NCI-H460 (cell line): ENCODE measurements at regions not wholly inside any gene's neighbourhood (a gene's known extent, or its start where the extent isn't known, plus 50 kb on each side); places are given as distances from the start of the nearest gene placed in this dataset.

Source experiments
- DNase-seq: peaks from one replicate; pipeline ENCODE4 v3.0.0-alpha.2; 2016; ENCODE audit warnings: low read depth; ENCODE audit errors: extremely low read depth

- DNase-seq: no peak
Measured at GRCh38 chr3:159123877-159124276, 322.0 kb downstream of the MFSD1 start.

- no peak for DNase-seq
Measured at GRCh38 chr3:159126261-159127020, 324.6 kb downstream of the MFSD1 start.

GRCh38 chr3:159127021-159127392, 325.2 kb downstream of the MFSD1 start:
- no peak for DNase-seq

- no peak for DNase-seq
Measured at GRCh38 chr3:159128628-159129027, 326.8 kb downstream of the MFSD1 start.

- DNase-seq: peak; percentile 1
Measured at GRCh38 chr3:159130108-159130507, 328.3 kb downstream of the MFSD1 start.

- DNase-seq: no peak
Measured at GRCh38 chr3:159131376-159131775, 329.5 kb downstream of the MFSD1 start.

- no peak for DNase-seq
Measured at GRCh38 chr3:159137949-159138348, 336.1 kb downstream of the MFSD1 start.

- no peak for DNase-seq
Measured at GRCh38 chr3:159139326-159139725, 337.5 kb downstream of the MFSD1 start.

- no peak for DNase-seq
Measured at GRCh38 chr3:159144472-159144871, 342.6 kb downstream of the MFSD1 start.

GRCh38 chr3:159144891-159145290, 343.0 kb downstream of the MFSD1 start:
- DNase-seq: no peak

GRCh38 chr3:159146392-159146791, 344.5 kb downstream of the MFSD1 start:
- no peak for DNase-seq

GRCh38 chr3:159146856-159147435, 345.1 kb downstream of the MFSD1 start:
- no peak for DNase-seq

GRCh38 chr3:159147813-159148212, 346.0 kb downstream of the MFSD1 start:
- no peak for DNase-seq

GRCh38 chr3:159148466-159148865, 346.6 kb downstream of the MFSD1 start:
- no peak for DNase-seq

GRCh38 chr3:159149131-159149530, 347.3 kb downstream of the MFSD1 start:
- DNase-seq: no peak

GRCh38 chr3:159149633-159150032, 347.8 kb downstream of the MFSD1 start:
- no peak for DNase-seq

- no peak for DNase-seq
Measured at GRCh38 chr3:159150180-159150579, 348.3 kb downstream of the MFSD1 start.

GRCh38 chr3:159151130-159151529, 349.3 kb downstream of the MFSD1 start:
- no peak for DNase-seq

GRCh38 chr3:159157275-159157674, 355.4 kb downstream of the MFSD1 start:
- no peak for DNase-seq

GRCh38 chr3:159158213-159158612, 356.4 kb downstream of the MFSD1 start:
- no peak for DNase-seq

GRCh38 chr3:159158801-159159200, 356.9 kb downstream of the MFSD1 start:
- no peak for DNase-seq

GRCh38 chr3:159159546-159159945, 357.7 kb downstream of the MFSD1 start:
- DNase-seq: no peak

GRCh38 chr3:159163656-159164055, 361.8 kb downstream of the MFSD1 start:
- DNase-seq: no peak
